AG10803 (cell line): ENCODE measurements at regions not wholly inside any gene's neighbourhood (a gene's known extent, or its start where the extent isn't known, plus 50 kb on each side); places are given as distances from the start of the nearest gene placed in this dataset.

Experiments used
- DNase-seq: peaks from one replicate; pipeline ENCODE4 v3.0.0; 2010; ENCODE audit warnings: low read depth
- H3K4me3 ChIP-seq: 2 replicates; pipeline ENCODE4 v1.5.1; 2011; ENCODE audit warnings: mild to moderate bottlenecking, low read length, control low read depth
- CTCF ChIP-seq: conservative IDR thresholded peaks from 2 replicates; pipeline ENCODE4 v1.5.1; 2011; ENCODE audit warnings: mild to moderate bottlenecking, low read length, control low read depth, inconsistent platforms

GRCh38 chr9:81759680-81760215, 70.4 kb upstream of the TLE1 start:
- peak; percentile 56 for DNase-seq
- no peak for TF ChIP-seq CTCF
- no peak overlapping the region for H3K4me3 ChIP-seq

GRCh38 chr9:81767921-81768320, 78.6 kb upstream of the TLE1 start:
- no peak for TF ChIP-seq CTCF
- no peak overlapping the region for H3K4me3 ChIP-seq
- DNase-seq: no peak

DNA sequence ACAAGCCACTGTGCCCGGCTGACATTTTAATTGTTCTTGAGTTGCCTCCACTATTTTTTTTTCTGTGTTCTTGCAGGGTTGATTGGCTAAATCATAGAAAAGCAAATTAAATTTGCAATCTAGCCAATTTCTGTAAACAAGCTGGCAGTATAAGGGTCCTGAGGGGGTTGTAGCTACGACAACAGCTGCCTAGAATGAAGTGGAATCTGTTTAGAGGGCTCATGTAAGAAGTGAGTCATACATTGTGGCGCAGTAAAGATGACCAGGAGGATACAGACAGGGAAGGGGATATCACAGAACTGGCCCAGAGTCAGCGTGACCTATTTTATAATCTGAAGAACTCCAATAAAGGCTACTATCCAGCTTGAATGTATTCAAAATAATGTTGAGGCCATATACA, 82.2 kb upstream of the TLE1 start:
- no peak for DNase-seq
- no peak overlapping the region for H3K4me3 ChIP-seq
- no peak for TF ChIP-seq CTCF

- H3K4me3 ChIP-seq: no peak overlapping the region
- TF ChIP-seq CTCF: no peak
- DNase-seq: peak; percentile 43
These were observed 82.8 kb upstream of the TLE1 start for GRCh38 chr9:81772144-81772543.

- TF ChIP-seq CTCF: no peak
- peak; percentile 8 for DNase-seq
- H3K4me3 ChIP-seq: no peak overlapping the region
These were observed 87.0 kb upstream of the TLE1 start for GRCh38 chr9:81776390-81776789.

DNA sequence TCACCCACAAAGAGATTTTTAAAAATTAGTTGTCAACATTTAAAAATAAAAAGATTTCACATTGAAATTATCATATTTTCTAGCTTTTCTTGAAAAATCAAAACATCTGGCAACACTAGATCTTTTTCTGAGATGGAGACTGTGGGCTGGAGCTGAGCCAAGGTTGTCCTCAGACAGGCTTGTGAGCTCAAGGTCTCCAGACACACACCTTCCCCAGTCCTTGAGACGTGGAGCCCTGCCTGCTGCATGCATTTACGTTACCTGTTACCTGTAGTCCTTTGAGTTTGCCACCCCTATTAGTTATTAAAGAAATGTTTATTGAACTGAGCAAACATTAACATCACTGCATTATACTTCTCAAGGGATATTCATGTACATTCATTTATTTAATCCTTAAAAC, 87.5 kb upstream of the TLE1 start:
- no peak for DNase-seq
- no peak overlapping the region for H3K4me3 ChIP-seq
- no peak for TF ChIP-seq CTCF

GRCh38 chr9:81777482-81777881, 88.1 kb upstream of the TLE1 start:
- no peak for TF ChIP-seq CTCF
- DNase-seq: no peak
- H3K4me3 ChIP-seq: no peak overlapping the region
